ENCODE measurements at regions not wholly inside any gene's neighbourhood (a gene's known extent, or its start where the extent isn't known, plus 50 kb on each side); places are given as distances from the start of the nearest gene placed in this dataset.
"Not testable (repeated sequence)": the region's sequence is repeated elsewhere in the genome, so short reads cannot be mapped to it uniquely, and the experiment has no call there.

- no peak for DNase-seq
- no peaks in the 10 kb centered on the region for H3K4me1 Mint-ChIP-seq
- no peaks in the 10 kb centered on the region for H3K27me3 Mint-ChIP-seq
- H3K9me3 Mint-ChIP-seq, result peaks cover 16% of the 10 kb centered on the region
- H3K27ac Mint-ChIP-seq, result no peak overlapping the region
- no peaks in the 10 kb centered on the region for H3K36me3 Mint-ChIP-seq (ENCODE audit: low read depth)
- H3K4me3 Mint-ChIP-seq, result no peak overlapping the region
- intact Hi-C loops (cut with micrococcal nuclease), result no loop called here
Observed at GRCh38 chr6:2305951-2306350, 60.5 kb upstream of the GMDS start.

DNA sequence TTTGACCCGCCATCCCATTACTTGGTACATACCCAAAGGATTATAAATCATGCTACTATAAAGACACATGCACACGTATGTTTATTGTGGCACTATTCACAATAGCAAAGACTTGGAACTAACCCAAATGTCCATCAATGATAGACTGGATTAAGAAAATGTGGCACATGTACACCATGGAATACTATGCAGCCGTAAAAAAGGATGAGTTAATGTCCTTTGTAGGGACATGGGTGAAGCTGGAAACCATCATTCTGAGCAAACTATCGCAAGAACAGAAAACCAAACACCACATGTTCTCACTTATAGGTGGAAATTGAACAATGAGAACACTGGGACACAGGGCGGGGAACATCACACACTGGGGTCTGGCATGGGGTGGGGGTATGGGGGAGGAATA, 57.1 kb upstream of the GMDS start:
- H3K9me3 Mint-ChIP-seq, result peaks cover 30% of the 10 kb centered on the region
- H3K4me1 Mint-ChIP-seq; H3K27ac Mint-ChIP-seq; H3K36me3 Mint-ChIP-seq (ENCODE audit: low read depth); intact Hi-C loops (cut with micrococcal nuclease); H3K27me3 Mint-ChIP-seq; H3K4me3 Mint-ChIP-seq; DNase-seq: not testable (repeated sequence)

GRCh38 chr6:2296781-2297180, 51.4 kb upstream of the GMDS start:
- Mint-ChIP-seq H3K36me3 (ENCODE audit: low read depth) (peaks cover 3% of the 10 kb centered on the region), H3K4me3 (no peak overlapping the region), H3K27me3 (no peaks in the 10 kb centered on the region), H3K9me3 (peaks cover 26% of the 10 kb centered on the region), H3K27ac (no peak overlapping the region), H3K4me1 (no peaks in the 10 kb centered on the region)
- intact Hi-C loops (cut with micrococcal nuclease), result no loop called here
- DNase-seq, result no peak
